ENCODE measurements at regions not wholly inside any gene's neighbourhood (a gene's known extent, or its start where the extent isn't known, plus 50 kb on each side); places are given as distances from the start of the nearest gene placed in this dataset.

DNA sequence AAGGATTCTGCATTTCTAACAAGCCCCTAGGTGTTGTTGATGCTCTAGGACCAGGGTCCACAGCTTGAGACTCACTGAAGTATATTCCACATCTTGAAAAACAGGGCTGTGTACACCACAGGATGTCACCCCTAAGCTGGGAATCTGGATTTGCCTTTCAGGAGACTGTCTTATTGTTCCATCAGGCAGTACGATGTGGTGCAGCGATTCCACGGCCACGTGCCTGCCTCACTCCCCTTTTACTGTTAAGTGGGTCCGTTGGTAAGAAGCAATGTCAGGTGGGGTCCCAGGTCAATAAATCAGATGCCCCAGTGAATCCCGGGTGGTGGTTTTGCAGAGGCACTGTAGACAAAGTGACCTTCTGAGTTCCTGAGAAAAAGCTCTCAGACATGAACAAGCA is 470.7 kb downstream of the HS3ST3B1 start:
- H3K36me3 Mint-ChIP-seq (ENCODE audit: low read depth), result no peaks in the 10 kb centered on the region
- H3K27me3 Mint-ChIP-seq, result peaks cover 34% of the 10 kb centered on the region
- H3K4me3 Mint-ChIP-seq, result no peak overlapping the region
- H3K4me1 Mint-ChIP-seq (ENCODE audit: low read depth), result no peaks in the 10 kb centered on the region
- H3K27ac Mint-ChIP-seq, result no peak overlapping the region
- H3K9me3 Mint-ChIP-seq, result peaks cover 7% of the 10 kb centered on the region
- DNase-seq, result no peak

DNA sequence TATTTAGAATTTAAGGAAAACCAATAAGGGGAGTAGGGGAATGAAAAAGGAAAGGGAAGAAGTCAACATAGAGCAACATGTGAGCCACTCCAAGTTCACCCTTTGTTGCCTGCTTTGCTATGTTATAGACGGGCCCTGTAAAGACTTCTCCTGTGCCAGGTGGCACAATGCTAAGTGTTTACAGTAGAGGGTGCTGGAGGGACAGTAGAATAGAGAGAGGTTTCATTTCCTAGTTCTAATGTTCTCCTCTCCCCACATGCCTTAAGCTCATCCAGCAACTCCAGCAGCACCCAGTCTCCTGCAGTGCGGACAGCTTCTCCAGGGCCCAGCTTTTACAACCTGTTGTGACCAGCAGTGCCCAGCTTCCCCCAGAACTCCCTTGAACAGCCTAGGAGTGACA is 468.0 kb downstream of the HS3ST3B1 start:
- peaks cover 19% of the 10 kb centered on the region for H3K27me3 Mint-ChIP-seq

DNA sequence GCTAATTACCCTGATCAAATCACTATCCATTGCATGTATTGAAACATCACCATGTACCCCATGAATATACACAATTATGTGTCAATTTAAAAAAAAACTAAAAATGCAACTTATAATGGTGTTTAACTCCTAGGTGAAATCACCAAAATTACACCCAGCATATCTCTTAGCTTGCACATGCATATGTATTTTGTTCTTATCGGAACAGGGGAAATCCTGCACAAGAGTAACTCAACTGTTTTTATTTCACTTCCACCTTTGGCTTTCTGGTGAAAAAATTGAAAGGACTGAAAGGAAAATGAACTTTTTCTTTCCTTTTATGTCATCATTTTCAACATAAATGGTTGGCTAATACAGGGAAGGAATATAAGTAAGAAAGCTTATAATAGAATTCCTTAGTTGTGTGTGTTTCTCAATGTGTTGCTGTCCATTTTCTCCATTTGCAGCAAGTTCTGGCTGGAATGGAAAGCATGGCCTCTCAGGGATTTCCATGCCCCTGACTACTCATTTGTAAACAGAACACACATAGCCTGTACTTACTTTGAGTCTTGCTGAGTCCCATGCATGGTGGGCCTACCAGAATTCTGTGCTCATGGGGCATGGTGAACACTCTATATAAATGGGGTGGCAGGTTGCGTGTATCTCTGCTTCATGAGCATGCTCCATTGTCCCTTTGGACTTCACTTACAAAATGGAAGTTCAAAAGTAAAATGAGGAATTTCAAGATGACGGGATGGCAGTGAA is 462.0 kb downstream of the HS3ST3B1 start:
- Mint-ChIP-seq H3K9me3 (no peaks in the 10 kb centered on the region), H3K4me1 (ENCODE audit: low read depth) (no peaks in the 10 kb centered on the region), H3K4me3 (no peak overlapping the region), H3K27ac (no peak overlapping the region), H3K36me3 (ENCODE audit: low read depth) (no peaks in the 10 kb centered on the region), H3K27me3 (peaks cover 3% of the 10 kb centered on the region)
- DNase-seq, result no peak

More for the DNA sequence above, 468.0 kb downstream of the HS3ST3B1 start:
- DNase-seq, result no peak
- Mint-ChIP-seq H3K4me3 (no peak overlapping the region), H3K4me1 (ENCODE audit: low read depth) (no peaks in the 10 kb centered on the region), H3K9me3 (no peaks in the 10 kb centered on the region), H3K36me3 (ENCODE audit: low read depth) (no peaks in the 10 kb centered on the region), H3K27ac (no peak overlapping the region)

DNA sequence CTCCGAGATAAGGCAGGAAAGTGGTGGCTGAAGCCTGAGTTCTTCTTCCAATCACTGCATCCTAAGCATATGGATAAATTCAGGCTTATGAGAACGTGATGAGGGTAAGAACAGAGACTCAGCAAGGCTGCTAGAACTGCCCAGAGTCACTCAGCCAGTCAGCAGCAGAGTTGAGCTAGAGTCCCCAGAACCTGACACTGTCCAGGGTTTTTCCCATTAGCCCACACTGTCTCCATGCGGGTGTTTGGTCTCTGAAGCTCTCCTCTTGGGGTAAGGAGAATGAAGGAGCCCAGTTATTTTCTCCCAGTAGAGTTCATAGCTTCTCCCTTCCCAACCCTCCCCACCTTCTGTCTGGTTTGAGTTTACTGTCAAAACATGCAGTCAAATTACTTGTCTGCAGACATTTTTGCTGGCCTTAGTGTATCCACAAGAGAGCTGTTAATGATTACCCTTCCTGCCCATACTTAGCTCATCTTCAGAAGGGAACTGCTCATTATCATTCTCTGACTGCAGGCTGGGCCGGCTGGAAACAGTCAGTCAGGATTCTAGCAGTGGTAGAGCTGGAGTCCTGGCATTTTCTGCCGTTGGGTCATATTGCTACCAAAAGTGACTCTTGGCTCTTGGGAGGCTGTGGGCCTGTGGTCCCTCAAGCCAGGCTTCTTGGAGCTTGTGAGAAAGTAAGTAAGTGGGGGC is 460.0 kb downstream of the HS3ST3B1 start:
- no peak overlapping the region for H3K4me3 Mint-ChIP-seq
- peaks cover 8% of the 10 kb centered on the region for H3K27me3 Mint-ChIP-seq
- no peaks in the 10 kb centered on the region for H3K4me1 Mint-ChIP-seq (ENCODE audit: low read depth)
- no peaks in the 10 kb centered on the region for H3K36me3 Mint-ChIP-seq (ENCODE audit: low read depth)
- H3K27ac Mint-ChIP-seq, result no peak overlapping the region
- DNase-seq, result no peak
- H3K9me3 Mint-ChIP-seq, result no peaks in the 10 kb centered on the region

DNA sequence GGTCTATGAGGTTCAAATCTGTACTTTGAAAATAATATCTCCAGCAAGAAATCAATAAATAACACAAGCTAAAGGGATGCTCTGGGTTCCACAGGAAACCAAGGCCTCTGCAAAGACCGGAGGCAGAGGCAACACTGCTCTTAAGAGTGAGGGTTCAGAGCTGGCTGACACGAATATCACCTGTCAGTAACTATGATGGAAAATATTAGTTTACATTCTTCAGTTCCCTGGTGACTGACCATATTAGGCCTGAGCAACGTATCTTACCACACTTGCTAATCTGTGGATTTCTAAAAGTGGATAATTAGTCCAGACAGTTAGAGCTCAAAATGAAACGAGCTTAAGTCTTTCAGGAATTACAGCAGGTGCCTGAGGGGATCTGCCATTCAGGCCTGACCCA is 459.3 kb downstream of the HS3ST3B1 start:
- no peak overlapping the region for H3K27ac Mint-ChIP-seq
- H3K4me3 Mint-ChIP-seq, result no peak overlapping the region
- H3K9me3 Mint-ChIP-seq, result no peaks in the 10 kb centered on the region
- DNase-seq, result no peak
- H3K4me1 Mint-ChIP-seq (ENCODE audit: low read depth), result no peaks in the 10 kb centered on the region
- H3K36me3 Mint-ChIP-seq (ENCODE audit: low read depth), result no peaks in the 10 kb centered on the region
- H3K27me3 Mint-ChIP-seq, result peaks cover 8% of the 10 kb centered on the region

DNA sequence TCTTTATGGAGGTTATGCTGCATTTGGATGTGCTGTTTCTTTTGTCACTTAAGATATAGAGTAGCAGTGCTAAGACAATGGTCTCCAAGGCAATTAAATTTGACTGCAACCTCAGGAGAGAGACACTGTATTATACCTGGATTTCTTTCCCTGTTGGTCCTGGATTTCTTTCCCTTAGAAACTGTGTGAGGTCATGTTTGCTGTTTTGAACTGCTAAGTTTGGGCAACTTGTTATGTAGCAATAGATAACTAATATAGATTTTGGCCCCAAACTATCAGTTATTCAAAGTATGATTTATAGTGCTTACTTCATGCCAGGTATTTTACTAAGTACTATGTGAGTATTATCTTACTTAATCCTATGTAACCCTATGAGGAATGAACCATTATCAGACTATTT is 458.4 kb downstream of the HS3ST3B1 start:
- H3K4me3 Mint-ChIP-seq, result no peak overlapping the region
- DNase-seq, result no peak
- H3K9me3 Mint-ChIP-seq, result no peaks in the 10 kb centered on the region

DNA sequence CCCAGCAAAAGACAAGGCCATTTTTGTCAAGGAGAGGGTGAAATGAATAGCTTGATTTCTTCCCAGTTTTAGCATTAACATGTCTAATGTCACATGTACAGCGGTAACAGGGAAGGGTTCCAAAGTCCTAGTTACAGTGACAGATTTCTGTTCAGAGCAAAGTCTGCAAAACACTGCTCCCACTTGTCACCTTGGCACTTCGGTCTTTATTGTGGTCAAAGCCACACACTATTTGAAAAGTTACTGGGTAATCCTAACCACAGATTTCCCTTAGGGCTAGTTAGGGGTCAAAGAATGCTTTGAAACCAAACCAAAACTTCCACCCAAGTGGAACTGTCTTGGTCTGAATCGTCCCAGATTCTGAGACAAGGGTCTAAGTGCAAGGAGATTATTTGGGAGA is 455.6 kb downstream of the HS3ST3B1 start:
- no peak for DNase-seq
- Mint-ChIP-seq H3K9me3 (no peaks in the 10 kb centered on the region), H3K27ac (no peak overlapping the region), H3K4me3 (no peak overlapping the region), H3K36me3 (ENCODE audit: low read depth) (no peaks in the 10 kb centered on the region), H3K4me1 (ENCODE audit: low read depth) (no peaks in the 10 kb centered on the region), H3K27me3 (peaks cover 10% of the 10 kb centered on the region)

More for the DNA sequence above, 458.4 kb downstream of the HS3ST3B1 start:
- no peaks in the 10 kb centered on the region for H3K36me3 Mint-ChIP-seq (ENCODE audit: low read depth)
- H3K27ac Mint-ChIP-seq, result no peak overlapping the region
- H3K27me3 Mint-ChIP-seq, result peaks cover 8% of the 10 kb centered on the region
- H3K4me1 Mint-ChIP-seq (ENCODE audit: low read depth), result no peaks in the 10 kb centered on the region

GRCh38 chr17:14755002-14755401 is 454.1 kb downstream of the HS3ST3B1 start:
- H3K27me3 Mint-ChIP-seq, result peaks cover 10% of the 10 kb centered on the region
- no peaks in the 10 kb centered on the region for H3K36me3 Mint-ChIP-seq (ENCODE audit: low read depth)
- H3K4me1 Mint-ChIP-seq (ENCODE audit: low read depth), result no peaks in the 10 kb centered on the region
- H3K9me3 Mint-ChIP-seq, result no peaks in the 10 kb centered on the region
- H3K27ac Mint-ChIP-seq, result no peak overlapping the region
- H3K4me3 Mint-ChIP-seq, result no peak overlapping the region
- DNase-seq, result no peak

- DNase-seq, result no peak
- Mint-ChIP-seq H3K27ac (no peak overlapping the region), H3K36me3 (ENCODE audit: low read depth) (no peaks in the 10 kb centered on the region), H3K4me3 (no peak overlapping the region), H3K4me1 (ENCODE audit: low read depth) (peaks cover 5% of the 10 kb centered on the region), H3K9me3 (no peaks in the 10 kb centered on the region), H3K27me3 (peaks cover 7% of the 10 kb centered on the region)
Observed at GRCh38 chr17:14753383-14753782, 452.5 kb downstream of the HS3ST3B1 start.

DNA sequence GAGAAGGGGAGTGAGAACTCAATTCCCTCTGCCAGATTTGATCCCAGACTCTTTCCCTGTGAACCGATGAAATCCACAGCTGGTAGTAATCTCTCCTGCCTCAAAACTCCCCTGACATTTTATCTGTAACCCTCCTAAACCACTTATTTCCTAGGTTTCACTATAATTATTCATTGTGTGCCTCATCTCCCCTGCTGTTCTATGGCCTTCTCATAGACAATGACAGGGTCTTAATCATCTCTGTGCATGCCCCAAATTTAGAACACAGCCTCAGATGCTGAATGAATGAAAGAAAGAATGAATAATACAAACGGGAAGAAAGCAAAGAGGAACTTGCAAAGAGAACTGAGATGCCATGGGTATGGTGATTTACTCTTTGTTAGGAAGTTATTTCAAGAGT is 451.1 kb downstream of the HS3ST3B1 start:
- Mint-ChIP-seq H3K9me3 (no peaks in the 10 kb centered on the region), H3K4me3 (no peak overlapping the region), H3K27me3 (peaks cover 5% of the 10 kb centered on the region), H3K36me3 (ENCODE audit: low read depth) (no peaks in the 10 kb centered on the region), H3K4me1 (ENCODE audit: low read depth) (peaks cover 7% of the 10 kb centered on the region), H3K27ac (no peak overlapping the region)
- DNase-seq, result no peak

GRCh38 chr17:14750866-14751265 is 450.0 kb downstream of the HS3ST3B1 start:
- Mint-ChIP-seq H3K27ac (no peak overlapping the region), H3K36me3 (ENCODE audit: low read depth) (no peaks in the 10 kb centered on the region), H3K4me1 (ENCODE audit: low read depth) (peaks cover 7% of the 10 kb centered on the region), H3K4me3 (no peak overlapping the region), H3K9me3 (no peaks in the 10 kb centered on the region), H3K27me3 (peaks cover 2% of the 10 kb centered on the region)
- DNase-seq, result no peak

GRCh38 chr17:14749269-14749668 is 448.4 kb downstream of the HS3ST3B1 start:
- Mint-ChIP-seq H3K4me1 (ENCODE audit: low read depth) (peaks cover 11% of the 10 kb centered on the region), H3K9me3 (no peaks in the 10 kb centered on the region), H3K27ac (no peak overlapping the region), H3K27me3 (peaks cover 2% of the 10 kb centered on the region), H3K4me3 (no peak overlapping the region), H3K36me3 (ENCODE audit: low read depth) (no peaks in the 10 kb centered on the region)
- DNase-seq, result no peak

- no peak for DNase-seq
- H3K4me3 Mint-ChIP-seq, result no peak overlapping the region
- H3K4me1 Mint-ChIP-seq (ENCODE audit: low read depth), result peaks cover 11% of the 10 kb centered on the region
- H3K27me3 Mint-ChIP-seq, result peaks cover 2% of the 10 kb centered on the region
- no peak overlapping the region for H3K27ac Mint-ChIP-seq
- H3K36me3 Mint-ChIP-seq (ENCODE audit: low read depth), result no peaks in the 10 kb centered on the region
- no peaks in the 10 kb centered on the region for H3K9me3 Mint-ChIP-seq
Observed at GRCh38 chr17:14748036-14748710, 447.3 kb downstream of the HS3ST3B1 start.

- peaks cover under 1% of the 10 kb centered on the region for H3K27me3 Mint-ChIP-seq
Observed at GRCh38 chr17:14747603-14747950, 446.7 kb downstream of the HS3ST3B1 start.

More at GRCh38 chr17:14747603-14747950, 446.7 kb downstream of the HS3ST3B1 start:
- Mint-ChIP-seq H3K27ac (no peak overlapping the region), H3K4me1 (ENCODE audit: low read depth) (peaks cover 11% of the 10 kb centered on the region), H3K4me3 (no peak overlapping the region), H3K36me3 (ENCODE audit: low read depth) (no peaks in the 10 kb centered on the region), H3K9me3 (no peaks in the 10 kb centered on the region)
- DNase-seq, result no peak
